Activated T-cell treated with anti-CD3 and anti-CD28 coated beads, Interleukin-2, amount 50 U/mL, for 4 hours (primary cell): ENCODE measurements at regions not wholly inside any gene's neighbourhood (a gene's known extent, or its start where the extent isn't known, plus 50 kb on each side); places are given as distances from the start of the nearest gene placed in this dataset.
A peak's percentile ranks its signal among the peaks of the same experiment; 100 is the strongest.

Experiments
- ATAC-seq, 2 donors: fragments of 200-7000 bp; cut with Tn5 transposase; one replicate each; pipeline ENCODE4 v1.10.0; 2021
- DNase-seq: peaks from one replicate; pipeline ENCODE4 v3.0.0-alpha.2; 2020
- H3K27me3 Mint-ChIP-seq: one replicate; pipeline ENCODE4 v1.8.0; 2021; ENCODE audit warnings: low read depth, mixed read lengths
- H3K36me3 Mint-ChIP-seq: one replicate; pipeline ENCODE4 v1.8.0; 2022; ENCODE audit warnings: mixed read lengths; ENCODE audit not compliant: insufficient read depth
- H3K4me1 Mint-ChIP-seq: one replicate; pipeline ENCODE4 v1.8.0; 2021; ENCODE audit warnings: low read depth, mixed read lengths
- H3K4me3 Mint-ChIP-seq: one replicate; pipeline ENCODE4 v1.8.0; 2021; ENCODE audit warnings: mild to moderate bottlenecking, moderate library complexity, mixed read lengths
- H3K9me3 Mint-ChIP-seq: one replicate; pipeline ENCODE4 v1.8.0; 2021; ENCODE audit warnings: mixed read lengths

DNA sequence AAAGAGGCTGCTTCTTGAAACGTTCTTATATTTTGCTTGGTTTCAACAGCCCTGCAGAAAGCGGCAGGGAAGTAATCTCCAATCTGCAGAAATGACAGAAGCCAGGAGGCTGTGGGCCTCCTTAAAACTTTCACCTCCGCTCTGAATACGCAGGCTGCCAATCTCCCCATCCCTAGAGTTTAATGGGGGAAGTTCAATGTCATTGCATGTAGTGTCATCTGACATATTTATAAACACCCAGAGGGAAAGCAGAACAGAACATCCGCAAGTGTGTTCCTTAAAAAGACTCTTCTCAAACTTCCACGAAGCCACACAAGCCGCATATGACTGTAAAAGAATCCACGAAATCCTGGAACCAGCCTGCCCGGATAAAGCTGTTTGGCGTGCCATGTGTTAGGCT lies 148.8 kb upstream of the TBL1X start:
- no peaks in the 10 kb centered on the region for H3K9me3 Mint-ChIP-seq
- DNase-seq (no peak), ATAC-seq (no peak)
- no peaks in the 10 kb centered on the region for H3K27me3 Mint-ChIP-seq
- peaks cover 20% of the 10 kb centered on the region for H3K4me1 Mint-ChIP-seq
- H3K36me3 Mint-ChIP-seq = no peaks in the 10 kb centered on the region
- no peak overlapping the region for H3K4me3 Mint-ChIP-seq

DNA sequence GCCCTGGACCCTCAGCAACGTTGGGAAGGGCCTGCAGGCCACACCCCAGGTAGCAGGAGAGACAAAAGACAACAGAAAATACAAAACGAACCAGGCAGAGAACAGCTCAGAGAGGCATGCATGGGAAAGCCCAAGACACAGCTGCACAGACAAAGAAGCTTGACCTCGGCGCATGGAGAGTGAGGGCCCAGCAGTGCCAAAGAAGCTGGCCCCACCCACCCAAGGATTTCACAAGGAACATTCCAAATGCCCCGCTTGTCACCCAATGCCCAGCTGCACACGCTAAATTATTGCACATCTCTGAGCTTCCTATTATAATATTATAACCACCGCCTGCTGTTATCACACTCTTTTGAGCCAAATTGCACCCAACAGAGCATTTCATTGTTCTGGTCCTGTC lies 147.7 kb upstream of the TBL1X start:
- H3K4me3 Mint-ChIP-seq = no peak overlapping the region
- peaks cover 20% of the 10 kb centered on the region for H3K4me1 Mint-ChIP-seq
- H3K9me3 Mint-ChIP-seq = no peaks in the 10 kb centered on the region
- DNase-seq = no peak
- no peak for ATAC-seq
- H3K27me3 Mint-ChIP-seq = no peaks in the 10 kb centered on the region
- no peaks in the 10 kb centered on the region for H3K36me3 Mint-ChIP-seq

DNA sequence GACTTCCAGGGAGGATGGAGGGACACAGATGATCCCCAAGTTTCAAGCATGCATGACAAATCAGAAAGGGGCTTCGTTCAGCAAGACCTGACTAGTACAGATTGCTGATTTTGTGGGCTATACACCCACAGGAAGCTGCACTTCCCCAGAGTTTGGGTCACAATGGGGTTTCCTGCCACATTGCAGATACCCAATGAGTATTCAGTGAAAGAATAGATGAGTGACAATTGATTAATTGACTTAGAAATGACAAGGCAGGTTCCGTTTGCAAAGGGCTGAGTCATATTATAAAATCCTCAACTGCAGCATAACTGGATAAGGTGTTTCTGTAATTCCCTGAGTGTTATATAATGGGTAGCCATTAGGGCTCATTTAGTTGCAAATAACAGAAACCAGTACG lies 146.6 kb upstream of the TBL1X start:
- no peak for DNase-seq
- H3K9me3 Mint-ChIP-seq = no peaks in the 10 kb centered on the region

DNA sequence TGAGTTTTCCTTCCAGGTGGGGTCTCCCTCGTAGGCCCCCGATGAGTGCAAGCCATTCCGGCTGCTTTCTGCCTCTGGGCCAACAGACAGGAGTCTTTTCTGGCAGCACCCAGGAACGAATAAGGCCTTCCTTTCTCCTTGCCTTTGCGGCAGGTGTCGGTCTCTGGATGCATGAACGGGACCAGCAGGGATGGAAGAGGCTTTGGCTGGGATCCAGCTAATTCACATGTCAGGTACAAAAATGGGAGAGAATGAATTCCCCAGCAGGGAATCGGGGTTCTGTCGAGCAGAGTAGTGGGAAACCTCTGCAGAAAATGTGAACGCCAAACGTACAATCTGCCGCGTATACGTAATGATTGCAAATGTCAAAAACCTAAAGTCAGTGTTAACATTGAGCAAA lies 146.1 kb upstream of the TBL1X start:
- Mint-ChIP-seq H3K4me1 (peaks cover 13% of the 10 kb centered on the region), H3K9me3 (no peaks in the 10 kb centered on the region), H3K4me3 (no peak overlapping the region), H3K27me3 (no peaks in the 10 kb centered on the region), H3K36me3 (no peaks in the 10 kb centered on the region)
- DNase-seq = no peak
- no peak for ATAC-seq

More for the DNA sequence above, 146.6 kb upstream of the TBL1X start:
- Mint-ChIP-seq H3K27me3 (no peaks in the 10 kb centered on the region), H3K4me1 (peaks cover 19% of the 10 kb centered on the region), H3K36me3 (no peaks in the 10 kb centered on the region), H3K4me3 (no peak overlapping the region)
- ATAC-seq = peak; percentile 65

DNA sequence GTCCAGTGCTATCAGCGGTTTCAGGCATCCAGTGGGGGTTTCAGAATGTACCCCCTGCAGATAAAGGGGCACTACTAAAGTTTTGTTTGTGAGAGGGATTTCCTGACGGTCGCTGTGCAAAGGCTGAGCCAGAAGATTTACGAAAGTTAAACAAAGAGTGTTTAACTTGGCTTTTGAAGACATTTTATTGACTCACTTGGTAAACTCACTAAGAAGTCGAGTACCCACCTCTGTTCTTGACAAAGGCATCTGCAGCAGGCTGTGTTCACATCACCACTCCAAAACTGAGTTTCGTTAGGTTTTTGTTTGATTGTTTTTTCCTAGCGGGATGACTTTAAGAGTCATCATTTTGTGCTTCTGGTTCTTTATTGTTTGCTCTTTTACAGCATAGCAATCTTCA lies 143.9 kb upstream of the TBL1X start:
- Mint-ChIP-seq H3K36me3 (no peaks in the 10 kb centered on the region), H3K4me3 (no peak overlapping the region), H3K27me3 (no peaks in the 10 kb centered on the region), H3K4me1 (peaks cover 13% of the 10 kb centered on the region), H3K9me3 (no peaks in the 10 kb centered on the region)
- no peak for ATAC-seq
- no peak for DNase-seq

DNA sequence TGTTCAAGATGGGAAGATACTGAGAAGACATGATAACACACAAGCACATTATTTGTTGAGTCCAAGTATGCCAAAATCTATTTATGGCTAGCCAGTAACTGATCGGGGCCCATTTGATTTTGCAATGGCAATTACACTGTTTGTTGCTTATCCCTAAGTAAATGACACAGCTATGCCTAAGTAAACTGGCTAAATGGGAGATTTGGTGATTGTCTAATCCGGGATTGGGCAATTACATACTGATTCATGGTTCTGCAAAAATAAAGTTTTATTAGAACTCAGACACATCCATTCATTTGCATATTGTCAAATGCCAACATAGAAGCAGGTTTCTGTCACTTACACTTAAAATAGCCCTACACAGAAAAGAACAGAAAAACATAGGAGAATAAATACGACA lies 140.2 kb upstream of the TBL1X start:
- Mint-ChIP-seq H3K36me3 (no peaks in the 10 kb centered on the region), H3K27me3 (no peaks in the 10 kb centered on the region), H3K4me1 (peaks cover 2% of the 10 kb centered on the region)

DNA sequence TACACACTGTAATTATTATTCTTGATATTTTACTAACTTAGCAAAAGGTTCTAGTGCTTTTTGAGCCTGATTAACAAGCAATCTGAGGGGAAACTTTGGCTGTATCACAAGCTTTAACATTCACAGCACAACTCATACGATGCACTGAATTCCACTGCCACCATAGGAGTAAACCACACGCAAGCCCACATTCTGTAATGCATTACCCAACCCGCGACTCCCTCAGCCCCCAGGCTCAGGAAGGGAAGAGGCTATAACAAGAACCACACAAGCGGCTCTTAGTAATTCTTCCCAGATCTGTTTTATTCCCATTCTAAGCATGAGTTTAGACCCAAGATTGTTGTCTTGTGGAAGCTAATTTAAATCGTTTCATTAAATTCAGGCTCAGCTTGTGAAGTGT lies 138.5 kb upstream of the TBL1X start:
- Mint-ChIP-seq H3K4me3 (no peak overlapping the region), H3K27me3 (no peaks in the 10 kb centered on the region), H3K4me1 (peaks cover 2% of the 10 kb centered on the region), H3K9me3 (no peaks in the 10 kb centered on the region), H3K36me3 (no peaks in the 10 kb centered on the region)
- no peak for DNase-seq
- no peak for ATAC-seq

More for the DNA sequence above, 140.2 kb upstream of the TBL1X start:
- ATAC-seq (no peak), DNase-seq (no peak)
- H3K9me3 Mint-ChIP-seq = no peaks in the 10 kb centered on the region
- H3K4me3 Mint-ChIP-seq = no peak overlapping the region

DNA sequence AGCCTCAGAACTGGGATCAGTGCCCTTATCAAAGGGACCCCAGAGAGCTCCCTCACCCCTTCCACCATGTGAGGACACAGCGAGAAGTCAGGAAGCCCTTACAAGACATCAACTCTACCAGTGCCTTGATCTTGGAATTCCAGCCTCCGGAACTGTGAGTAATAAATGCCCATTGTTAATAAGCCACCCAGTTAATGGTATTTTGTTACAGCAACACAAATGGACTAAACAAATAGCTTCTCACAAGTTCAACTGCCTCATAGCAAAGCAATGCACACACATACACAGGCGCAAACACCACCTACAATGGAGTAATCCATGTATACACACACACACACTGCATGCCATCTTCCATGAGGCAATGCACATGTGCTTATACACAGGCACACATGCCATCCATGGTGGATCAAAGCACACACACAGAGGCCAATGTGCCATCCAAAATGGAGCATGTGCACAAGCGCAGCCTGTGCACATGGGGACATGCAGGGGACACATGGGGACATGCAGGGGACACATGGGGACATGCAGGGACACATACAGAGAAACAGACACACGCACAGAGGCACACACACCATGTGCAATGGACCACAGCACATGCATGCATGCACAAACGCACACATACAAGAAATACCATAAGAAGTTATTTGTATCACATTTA lies 137.6 kb upstream of the TBL1X start:
- Mint-ChIP-seq H3K4me1 (peaks cover 2% of the 10 kb centered on the region), H3K9me3 (no peaks in the 10 kb centered on the region), H3K4me3 (no peak overlapping the region), H3K27me3 (no peaks in the 10 kb centered on the region), H3K36me3 (no peaks in the 10 kb centered on the region)
- ATAC-seq (no peak), DNase-seq (no peak)

DNA sequence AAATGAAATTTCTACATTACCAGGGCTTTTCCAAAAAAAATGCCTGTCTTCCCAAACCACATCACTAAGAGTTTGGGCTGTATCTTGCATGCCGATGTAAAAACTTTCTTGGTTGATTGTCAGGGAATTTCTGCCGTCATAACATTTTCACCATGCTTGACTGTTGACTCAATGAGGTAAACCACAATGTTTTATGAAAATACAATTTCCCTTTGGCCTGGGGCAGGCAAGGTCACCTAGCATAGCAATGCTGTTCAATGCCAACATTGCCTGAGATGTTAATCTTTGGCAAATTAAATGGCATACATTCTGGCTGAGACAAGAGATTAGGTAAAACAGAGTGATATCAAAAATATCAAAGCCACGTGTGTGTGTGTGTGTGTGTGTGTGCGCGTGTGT lies 137.1 kb upstream of the TBL1X start:
- Mint-ChIP-seq H3K36me3 (no peaks in the 10 kb centered on the region), H3K4me1 (peaks cover 2% of the 10 kb centered on the region), H3K4me3 (no peak overlapping the region), H3K27me3 (no peaks in the 10 kb centered on the region), H3K9me3 (no peaks in the 10 kb centered on the region)
- DNase-seq (no peak), ATAC-seq (no peak)

DNA sequence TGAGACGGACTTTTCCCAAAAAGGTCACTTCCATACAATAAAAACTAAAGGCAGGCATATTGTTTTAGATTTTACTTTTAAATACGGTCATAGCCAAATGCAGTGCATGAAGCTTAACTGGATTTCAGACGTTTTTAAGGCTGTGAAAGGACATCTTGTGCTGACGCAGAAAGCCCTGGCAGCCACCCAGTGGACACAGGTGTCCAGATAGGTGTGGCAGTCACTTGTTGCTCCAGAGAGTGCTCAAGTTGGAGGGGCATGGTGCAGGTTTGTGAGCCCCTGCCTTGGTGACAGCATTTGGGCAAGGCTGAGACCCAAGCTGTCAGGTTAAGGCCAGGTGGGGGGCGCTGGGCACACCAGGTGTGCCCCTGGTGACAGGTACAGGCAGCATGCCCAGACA lies 135.8 kb upstream of the TBL1X start:
- DNase-seq (no peak), ATAC-seq (no peak)
- Mint-ChIP-seq H3K36me3 (no peaks in the 10 kb centered on the region), H3K4me1 (peaks cover 2% of the 10 kb centered on the region), H3K9me3 (no peaks in the 10 kb centered on the region), H3K27me3 (no peaks in the 10 kb centered on the region), H3K4me3 (no peak overlapping the region)

DNA sequence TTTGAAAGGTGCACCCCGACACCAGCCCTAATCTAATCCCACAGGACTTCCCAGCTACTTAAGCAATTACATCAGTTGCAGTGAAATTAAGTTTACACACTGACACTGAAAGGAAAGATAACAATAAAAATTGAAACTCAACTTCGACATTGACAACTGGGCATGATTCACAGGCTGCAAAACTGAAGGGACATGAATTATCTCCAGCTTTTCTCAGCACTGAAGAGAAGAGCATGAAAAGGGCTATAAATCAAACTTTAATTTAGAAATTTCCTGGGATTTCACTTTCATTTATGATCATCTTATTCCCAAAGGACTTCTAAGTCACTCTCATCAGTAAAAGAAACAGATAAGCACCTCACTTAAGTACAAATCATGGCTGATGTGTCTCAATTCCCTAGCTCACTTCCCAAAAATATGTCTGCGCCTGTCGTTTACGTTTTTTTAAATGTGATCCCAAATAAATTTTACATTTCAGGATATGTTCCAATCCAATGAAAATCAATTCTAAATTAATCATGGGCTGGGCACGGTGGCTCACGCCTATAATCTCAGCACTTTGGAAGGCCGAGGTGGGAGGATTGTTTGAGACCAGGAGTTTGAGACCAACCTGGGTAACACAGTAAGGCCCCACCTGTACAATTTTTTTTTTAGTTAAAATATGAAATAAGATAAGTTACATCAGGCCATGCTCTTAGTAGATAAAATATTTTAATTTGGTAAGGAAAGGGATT lies 134.4 kb upstream of the TBL1X start:
- Mint-ChIP-seq H3K9me3 (no peaks in the 10 kb centered on the region), H3K36me3 (no peaks in the 10 kb centered on the region), H3K4me3 (no peak overlapping the region), H3K4me1 (peaks cover 2% of the 10 kb centered on the region), H3K27me3 (no peaks in the 10 kb centered on the region)
- ATAC-seq (no peak), DNase-seq (no peak)

DNA sequence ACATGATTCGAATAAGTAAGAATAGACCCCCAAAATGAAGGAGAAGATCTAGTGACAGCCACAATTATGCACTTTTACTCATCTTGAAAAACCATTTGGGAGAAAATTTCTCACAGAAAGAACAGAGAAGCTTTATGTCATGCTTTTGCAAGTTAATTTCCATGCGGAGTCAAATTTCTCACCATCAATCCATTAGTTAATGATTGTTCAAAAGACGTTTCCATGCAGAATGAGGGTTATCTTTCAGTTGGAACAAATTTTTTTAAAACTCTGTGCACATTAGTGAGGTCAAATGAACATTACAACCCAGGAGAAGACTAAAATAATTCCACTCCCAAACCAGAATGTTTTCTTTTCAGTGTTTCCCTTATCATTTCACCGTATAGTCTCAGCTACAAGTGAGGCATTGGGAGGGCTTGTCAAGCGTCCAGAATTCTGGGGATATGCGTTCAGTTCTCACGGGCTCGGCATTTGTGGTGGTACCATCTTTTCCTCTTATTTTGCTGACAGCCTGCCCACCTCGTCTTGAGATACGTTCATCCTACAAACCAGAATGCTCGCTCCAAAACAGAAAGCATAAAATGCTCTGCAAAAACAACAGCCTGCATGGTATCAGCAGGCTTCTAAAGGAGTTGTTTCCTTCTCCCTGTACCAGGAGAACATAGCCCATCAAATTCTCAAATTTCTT lies 130.8 kb upstream of the TBL1X start:
- Mint-ChIP-seq H3K9me3 (no peaks in the 10 kb centered on the region), H3K4me1 (peaks cover 21% of the 10 kb centered on the region), H3K4me3 (no peak overlapping the region), H3K27me3 (no peaks in the 10 kb centered on the region), H3K36me3 (no peaks in the 10 kb centered on the region)
- ATAC-seq = no peak
- DNase-seq = no peak

DNA sequence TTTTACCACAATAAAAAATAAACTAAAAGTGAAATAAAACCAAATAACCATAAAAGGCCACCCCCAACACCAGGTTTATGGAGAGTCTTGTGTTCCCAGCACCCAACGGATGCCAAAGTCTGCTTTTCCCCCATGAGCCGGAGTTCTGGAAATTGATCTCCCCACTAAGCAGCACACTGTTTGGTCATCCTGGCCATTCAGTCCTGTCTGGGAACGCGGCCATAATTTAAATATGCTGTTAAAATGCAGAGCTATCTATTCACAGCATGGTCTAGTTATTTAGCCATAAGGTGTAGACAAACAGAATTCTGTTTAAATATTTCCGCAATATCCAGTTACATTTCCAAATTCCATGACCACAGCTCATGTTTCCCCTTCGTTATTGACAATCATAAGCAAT lies 129.6 kb upstream of the TBL1X start:
- ATAC-seq (no peak), DNase-seq (no peak)
- H3K4me3 Mint-ChIP-seq = no peak overlapping the region
- H3K9me3 Mint-ChIP-seq = no peaks in the 10 kb centered on the region
- peaks cover 28% of the 10 kb centered on the region for H3K4me1 Mint-ChIP-seq
- H3K27me3 Mint-ChIP-seq = no peaks in the 10 kb centered on the region
- H3K36me3 Mint-ChIP-seq = no peaks in the 10 kb centered on the region

DNA sequence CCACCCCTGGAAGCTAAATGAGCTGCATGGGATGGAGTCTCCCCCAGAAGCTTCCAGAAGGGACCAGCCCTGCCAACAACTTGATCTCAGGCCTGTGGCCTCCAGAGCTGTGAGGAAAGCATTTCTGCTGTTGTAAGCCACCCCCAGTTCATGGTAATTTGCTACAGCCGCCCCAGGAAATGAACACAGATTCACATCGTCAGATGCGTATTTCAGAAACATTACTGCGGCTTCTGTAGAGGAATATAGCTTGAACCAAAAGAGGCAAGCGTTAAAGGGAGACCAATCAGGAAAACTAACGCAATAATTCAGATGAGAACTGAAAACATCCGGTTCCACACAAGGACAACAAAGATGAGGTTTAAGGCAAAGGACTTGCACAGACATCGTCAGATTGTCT lies 128.4 kb upstream of the TBL1X start:
- Mint-ChIP-seq H3K4me1 (peaks cover 38% of the 10 kb centered on the region), H3K4me3 (peak overlapping the region; percentile 46), H3K36me3 (no peaks in the 10 kb centered on the region), H3K9me3 (no peaks in the 10 kb centered on the region), H3K27me3 (no peaks in the 10 kb centered on the region)
- DNase-seq (no peak), ATAC-seq (peak in 1 of 2 donors; percentile 12)

DNA sequence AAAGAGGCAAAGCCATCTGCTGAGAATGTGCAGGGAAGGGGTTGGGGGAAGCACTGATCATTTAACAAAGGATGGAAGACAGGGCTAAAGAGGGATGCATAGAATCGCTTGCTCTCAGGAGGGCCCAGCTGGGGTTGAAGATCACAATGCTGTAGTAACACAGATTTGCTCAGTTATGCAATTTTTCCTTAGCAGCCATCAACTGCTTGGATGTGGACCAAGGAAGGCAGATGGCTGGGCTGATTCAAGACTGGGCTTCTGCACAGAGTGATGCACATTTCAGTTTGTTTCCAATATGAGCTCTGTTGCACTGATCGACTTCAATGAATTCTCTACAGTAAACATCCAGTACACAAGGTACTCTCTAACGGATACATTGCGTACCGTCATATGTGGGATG lies 127.8 kb upstream of the TBL1X start:
- H3K9me3 Mint-ChIP-seq = no peaks in the 10 kb centered on the region
- DNase-seq (no peak), ATAC-seq (no peak)
- no peaks in the 10 kb centered on the region for H3K27me3 Mint-ChIP-seq
- peaks cover 39% of the 10 kb centered on the region for H3K4me1 Mint-ChIP-seq
- H3K36me3 Mint-ChIP-seq = no peaks in the 10 kb centered on the region
- H3K4me3 Mint-ChIP-seq = no peak overlapping the region
